ENCODE measurements at regions not wholly inside any gene's neighbourhood (a gene's known extent, or its start where the extent isn't known, plus 50 kb on each side); places are given as distances from the start of the nearest gene placed in this dataset.

GRCh38 chrX:22404297-22404696, 131.6 kb downstream of the CBLL2 start:
- no peak overlapping the region for H3K4me3 ChIP-seq (ENCODE audit: control insufficient read depth, low read depth, low read length)
- TF ChIP-seq CTCF (IDR thresholded peaks at IDR 0.05; ENCODE audit: control insufficient read depth, insufficient read depth, low read depth, low read length, missing control alignments): no peak
- no peak for DNase-seq (ENCODE audit: low read depth)

- DNase-seq (ENCODE audit: low read depth): no peak
- TF ChIP-seq CTCF (IDR thresholded peaks at IDR 0.05; ENCODE audit: control insufficient read depth, insufficient read depth, low read depth, low read length, missing control alignments): no peak
- no peak overlapping the region for H3K4me3 ChIP-seq (ENCODE audit: control insufficient read depth, low read depth, low read length)
Measured at GRCh38 chrX:22406201-22406737, 133.6 kb downstream of the CBLL2 start.

GRCh38 chrX:22409418-22409817, 136.7 kb downstream of the CBLL2 start:
- TF ChIP-seq CTCF (IDR thresholded peaks at IDR 0.05; ENCODE audit: control insufficient read depth, insufficient read depth, low read depth, low read length, missing control alignments): no peak
- no peak overlapping the region for H3K4me3 ChIP-seq (ENCODE audit: control insufficient read depth, low read depth, low read length)
- no peak for DNase-seq (ENCODE audit: low read depth)

- no peak for TF ChIP-seq CTCF (IDR thresholded peaks at IDR 0.05; ENCODE audit: control insufficient read depth, insufficient read depth, low read depth, low read length, missing control alignments)
- no peak overlapping the region for H3K4me3 ChIP-seq (ENCODE audit: control insufficient read depth, low read depth, low read length)
- DNase-seq (ENCODE audit: low read depth): no peak
Measured at GRCh38 chrX:22424122-22424915, 151.6 kb downstream of the CBLL2 start.

GRCh38 chrX:22424919-22425318, 152.2 kb downstream of the CBLL2 start:
- DNase-seq (ENCODE audit: low read depth): no peak
- no peak for TF ChIP-seq CTCF (IDR thresholded peaks at IDR 0.05; ENCODE audit: control insufficient read depth, insufficient read depth, low read depth, low read length, missing control alignments)
- H3K4me3 ChIP-seq (ENCODE audit: control insufficient read depth, low read depth, low read length): no peak overlapping the region

GRCh38 chrX:22429704-22430103, 157.0 kb downstream of the CBLL2 start:
- no peak for TF ChIP-seq CTCF (IDR thresholded peaks at IDR 0.05; ENCODE audit: control insufficient read depth, insufficient read depth, low read depth, low read length, missing control alignments)
- H3K4me3 ChIP-seq (ENCODE audit: control insufficient read depth, low read depth, low read length): no peak overlapping the region

More at GRCh38 chrX:22429704-22430103, 157.0 kb downstream of the CBLL2 start:
- no peak for DNase-seq (ENCODE audit: low read depth)
